ENCODE measurements at regions not wholly inside any gene's neighbourhood (a gene's known extent, or its start where the extent isn't known, plus 50 kb on each side); places are given as distances from the start of the nearest gene placed in this dataset.

DNA sequence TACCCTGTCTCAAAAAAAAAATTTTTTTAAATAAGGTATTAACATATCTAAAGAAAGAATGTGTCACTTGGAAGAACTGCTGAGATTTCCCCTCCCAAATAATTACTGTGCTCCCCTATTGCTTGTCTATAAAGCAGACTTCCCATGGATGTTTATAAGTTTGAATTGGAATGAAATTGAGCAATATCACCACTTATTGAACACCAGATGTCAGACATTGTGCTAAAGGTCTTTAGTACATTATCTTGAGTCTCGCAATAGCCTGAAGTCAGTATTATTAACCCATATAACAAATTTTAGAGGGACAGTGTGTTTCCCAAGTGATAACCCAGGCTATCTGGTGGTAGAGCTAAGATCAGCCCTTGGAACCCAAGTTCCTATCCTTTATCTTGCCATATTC is 69.0 kb upstream of the EPCAM start:
- H3K27me3 ChIP-seq (ENCODE audit: insufficient read depth, low read length, poor library complexity, severe bottlenecking): no peaks in the 10 kb centered on the region
- H3K4me2 ChIP-seq (ENCODE audit: low read depth, low read length, poor library complexity, severe bottlenecking): peak overlapping the region; percentile 43
- TF ChIP-seq, protein P1, sequence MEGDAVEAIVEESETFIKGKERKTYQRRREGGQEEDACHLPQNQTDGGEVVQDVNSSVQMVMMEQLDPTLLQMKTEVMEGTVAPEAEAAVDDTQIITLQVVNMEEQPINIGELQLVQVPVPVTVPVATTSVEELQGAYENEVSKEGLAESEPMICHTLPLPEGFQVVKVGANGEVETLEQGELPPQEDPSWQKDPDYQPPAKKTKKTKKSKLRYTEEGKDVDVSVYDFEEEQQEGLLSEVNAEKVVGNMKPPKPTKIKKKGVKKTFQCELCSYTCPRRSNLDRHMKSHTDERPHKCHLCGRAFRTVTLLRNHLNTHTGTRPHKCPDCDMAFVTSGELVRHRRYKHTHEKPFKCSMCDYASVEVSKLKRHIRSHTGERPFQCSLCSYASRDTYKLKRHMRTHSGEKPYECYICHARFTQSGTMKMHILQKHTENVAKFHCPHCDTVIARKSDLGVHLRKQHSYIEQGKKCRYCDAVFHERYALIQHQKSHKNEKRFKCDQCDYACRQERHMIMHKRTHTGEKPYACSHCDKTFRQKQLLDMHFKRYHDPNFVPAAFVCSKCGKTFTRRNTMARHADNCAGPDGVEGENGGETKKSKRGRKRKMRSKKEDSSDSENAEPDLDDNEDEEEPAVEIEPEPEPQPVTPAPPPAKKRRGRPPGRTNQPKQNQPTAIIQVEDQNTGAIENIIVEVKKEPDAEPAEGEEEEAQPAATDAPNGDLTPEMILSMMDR (conservative IDR thresholded peaks at IDR 0.05; ENCODE audit: low read length): no peak
- no peaks in the 10 kb centered on the region for H3K79me2 ChIP-seq (ENCODE audit: insufficient read depth, low read length)
- H3K4me1 ChIP-seq (ENCODE audit: insufficient read depth, low read length, poor library complexity, severe bottlenecking): peaks cover 16% of the 10 kb centered on the region
- H3K36me3 ChIP-seq (ENCODE audit: insufficient read depth, low read length): no peaks in the 10 kb centered on the region
- H3F3A ChIP-seq (ENCODE audit: low read depth): no peaks in the 10 kb centered on the region
- H4K20me1 ChIP-seq (ENCODE audit: insufficient read depth, low read length, poor library complexity, severe bottlenecking): no peaks in the 10 kb centered on the region
- H3K9me2 ChIP-seq (replicated peaks; ENCODE audit: low read depth, low read length): no peaks in the 10 kb centered on the region
- no peak overlapping the region for H3K4me3 ChIP-seq (ENCODE audit: low read length, poor library complexity, severe bottlenecking)
- H2AFZ ChIP-seq (ENCODE audit: low read length): peak overlapping the region; percentile 62; the same call in 1 of the 2 replicates
- H3K9me3 ChIP-seq (ENCODE audit: insufficient read depth, low read depth, low read length): no peaks in the 10 kb centered on the region
- H3K9ac ChIP-seq (ENCODE audit: low read depth, low read length, poor library complexity, severe bottlenecking): no peak overlapping the region

DNA sequence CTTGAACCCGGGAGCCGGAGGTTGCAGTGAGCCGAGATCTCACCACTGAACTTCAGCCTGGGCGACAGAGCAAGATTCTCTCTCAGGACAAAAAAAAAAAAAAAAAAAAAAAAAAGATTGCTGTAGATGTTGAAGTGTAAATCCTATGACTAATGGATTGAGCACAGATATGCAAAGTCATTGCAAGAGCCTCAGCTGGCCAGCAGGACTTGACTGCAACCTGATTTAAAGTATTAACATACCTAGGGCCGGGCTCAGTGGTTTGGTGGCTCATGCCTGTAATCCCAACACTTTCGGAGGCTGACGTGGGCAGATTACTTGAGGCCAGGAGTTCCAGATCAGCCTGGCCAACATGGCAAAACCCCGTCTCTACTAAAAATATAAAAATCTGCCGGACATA is 69.6 kb upstream of the EPCAM start:
- H3K4me3 ChIP-seq (ENCODE audit: low read length, poor library complexity, severe bottlenecking): no peak overlapping the region
- peaks cover 16% of the 10 kb centered on the region for H3K4me1 ChIP-seq (ENCODE audit: insufficient read depth, low read length, poor library complexity, severe bottlenecking)
- no peak overlapping the region for H3K9ac ChIP-seq (ENCODE audit: low read depth, low read length, poor library complexity, severe bottlenecking)

DNA sequence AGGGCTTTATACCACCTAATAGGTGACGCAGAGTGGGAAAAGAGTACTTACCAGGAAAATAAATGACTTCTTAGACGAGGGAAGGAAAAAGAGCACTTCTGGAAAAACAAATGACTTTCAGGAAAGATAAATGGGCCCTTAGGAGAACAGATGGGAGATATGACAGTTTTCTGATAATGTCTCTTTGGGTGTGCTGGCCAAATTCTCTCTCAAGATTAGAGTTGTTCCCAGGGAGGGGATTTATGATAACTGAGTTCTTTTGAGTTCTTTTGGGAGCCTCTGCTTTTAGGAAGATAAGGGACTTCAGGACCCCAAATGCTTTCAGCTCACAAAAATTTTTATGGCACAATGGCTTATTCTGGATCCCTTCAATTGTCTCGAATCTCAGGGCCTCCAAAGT is 70.3 kb upstream of the EPCAM start:
- no peaks in the 10 kb centered on the region for H3K9me2 ChIP-seq (replicated peaks; ENCODE audit: low read depth, low read length)
- H4K20me1 ChIP-seq (ENCODE audit: insufficient read depth, low read length, poor library complexity, severe bottlenecking): no peaks in the 10 kb centered on the region
- TF ChIP-seq, protein P1 (conservative IDR thresholded peaks at IDR 0.05; ENCODE audit: low read length): no peak
- no peak for TF ChIP-seq EZH2phosphoT487 (IDR thresholded peaks at IDR 0.05; ENCODE audit: borderline replicate concordance)
- no peaks in the 10 kb centered on the region for H3K9me3 ChIP-seq (ENCODE audit: insufficient read depth, low read depth, low read length)
- no peak overlapping the region for H3K4me2 ChIP-seq (ENCODE audit: low read depth, low read length, poor library complexity, severe bottlenecking)
- peaks cover 16% of the 10 kb centered on the region for H3K4me1 ChIP-seq (ENCODE audit: insufficient read depth, low read length, poor library complexity, severe bottlenecking)
- H3K4me3 ChIP-seq (ENCODE audit: low read length, poor library complexity, severe bottlenecking): no peak overlapping the region
- no peak overlapping the region for H3K9ac ChIP-seq (ENCODE audit: low read depth, low read length, poor library complexity, severe bottlenecking)
- no peaks in the 10 kb centered on the region for H3K27me3 ChIP-seq (ENCODE audit: insufficient read depth, low read length, poor library complexity, severe bottlenecking)
- H3K36me3 ChIP-seq (ENCODE audit: insufficient read depth, low read length): no peaks in the 10 kb centered on the region
- no peaks in the 10 kb centered on the region for H3F3A ChIP-seq (ENCODE audit: low read depth)
- no peaks in the 10 kb centered on the region for H3K79me2 ChIP-seq (ENCODE audit: insufficient read depth, low read length)
- no peak overlapping the region for H2AFZ ChIP-seq (ENCODE audit: low read length)

More for the DNA sequence above, 69.6 kb upstream of the EPCAM start:
- H2AFZ ChIP-seq (ENCODE audit: low read length): no peak overlapping the region
- TF ChIP-seq, protein P1 (conservative IDR thresholded peaks at IDR 0.05; ENCODE audit: low read length): no peak
- TF ChIP-seq EZH2phosphoT487 (IDR thresholded peaks at IDR 0.05; ENCODE audit: borderline replicate concordance): no peak
- no peaks in the 10 kb centered on the region for H3K27me3 ChIP-seq (ENCODE audit: insufficient read depth, low read length, poor library complexity, severe bottlenecking)
- H3F3A ChIP-seq (ENCODE audit: low read depth): no peaks in the 10 kb centered on the region
- H4K20me1 ChIP-seq (ENCODE audit: insufficient read depth, low read length, poor library complexity, severe bottlenecking): no peaks in the 10 kb centered on the region
- no peaks in the 10 kb centered on the region for H3K9me3 ChIP-seq (ENCODE audit: insufficient read depth, low read depth, low read length)
- no peaks in the 10 kb centered on the region for H3K79me2 ChIP-seq (ENCODE audit: insufficient read depth, low read length)
- no peak overlapping the region for H3K4me2 ChIP-seq (ENCODE audit: low read depth, low read length, poor library complexity, severe bottlenecking)
- no peaks in the 10 kb centered on the region for H3K36me3 ChIP-seq (ENCODE audit: insufficient read depth, low read length)
- H3K9me2 ChIP-seq (replicated peaks; ENCODE audit: low read depth, low read length): no peaks in the 10 kb centered on the region
